Activated CD8-positive, alpha-beta T cell treated with anti-CD3 and anti-CD28 coated beads for 36 hours (primary cell): ENCODE measurements at regions not wholly inside any gene's neighbourhood (a gene's known extent, or its start where the extent isn't known, plus 50 kb on each side); places are given as distances from the start of the nearest gene placed in this dataset.

Experiments
- ATAC-seq: fragments of 200-7000 bp; cut with Tn5 transposase; one replicate; pipeline ENCODE4 v1.10.0; 2021; ENCODE audit warnings: mild to moderate bottlenecking, moderate library complexity
- CTCF ChIA-PET: fragments of 350-600 bp; sonication (Branson Sonifier 250); formaldehyde crosslinking; loops from one replicate; lab custom pipeline; 2021; ENCODE audit warnings: antibody characterized with exemption; lab: Charles Lee
- POLR2A ChIA-PET: fragments of 350-600 bp; sonication (Branson Sonifier 250); formaldehyde crosslinking; loops from one replicate; lab custom pipeline; 2021; ENCODE audit warnings: antibody characterized with exemption; lab: Charles Lee
- DNase-seq: peaks from one replicate; pipeline ENCODE4 v3.0.0-alpha.2; 2020
- H3K27ac Mint-ChIP-seq: one replicate; pipeline ENCODE4 v1.8.0; 2021; ENCODE audit warnings: mild to moderate bottlenecking, mixed read lengths
- H3K27me3 Mint-ChIP-seq: one replicate; pipeline ENCODE4 v1.8.0; 2021; ENCODE audit warnings: mixed read lengths
- H3K36me3 Mint-ChIP-seq: one replicate; pipeline ENCODE4 v1.8.0; 2021; ENCODE audit warnings: low read depth, mixed read lengths
- H3K4me1 Mint-ChIP-seq: one replicate; pipeline ENCODE4 v1.8.0; 2021; ENCODE audit warnings: low read depth, mixed read lengths
- H3K4me3 Mint-ChIP-seq: one replicate; pipeline ENCODE4 v1.8.0; 2021; ENCODE audit warnings: mild to moderate bottlenecking, moderate library complexity, mixed read lengths
- H3K9me3 Mint-ChIP-seq: one replicate; pipeline ENCODE4 v1.8.0; 2021; ENCODE audit warnings: mixed read lengths
- CTCF ChIP-seq: fragments of 200-600 bp; IDR thresholded peaks from one replicate; pipeline ENCODE4 v1.8.0; 2022; ENCODE audit warnings: antibody characterized with exemption, mild to moderate bottlenecking
- intact Hi-C: fragments of 100-400 bp; cut with micrococcal nuclease; formaldehyde crosslinking; loops from one replicate; pipeline ENCODE4 v1.10.0; 2022

- peaks cover 47% of the 10 kb centered on the region for H3K27me3 Mint-ChIP-seq
- peaks cover 31% of the 10 kb centered on the region for H3K4me1 Mint-ChIP-seq
- no peaks in the 10 kb centered on the region for H3K36me3 Mint-ChIP-seq
- H3K27ac Mint-ChIP-seq = no peak overlapping the region
- peaks cover 2% of the 10 kb centered on the region for H3K9me3 Mint-ChIP-seq
- H3K4me3 Mint-ChIP-seq = peak overlapping the region; percentile 4
- CTCF ChIA-PET = interaction anchor here (0.6 to 1.5 kb wide), 2 partner anchors 9 to 11 kb away, joined by 3 to 4 read pairs; no protein-coding TSS in a partner anchor
- TF ChIP-seq CTCF = no peak
- peak; percentile 62 for DNase-seq
- intact Hi-C loops = loop anchor here (10.0 kb wide), 2 partner anchors 167 to 513 kb away; partner anchors contain the start of genes DLX6 and SLC25A13
- POLR2A ChIA-PET = interaction anchor here (0.6 kb wide), 1 partner anchor 10 kb away, joined by 3 read pairs; no protein-coding TSS in a partner anchor
- peak; percentile 96 for ATAC-seq
Observed at GRCh38 chr7:96837593-96837992, 127.9 kb upstream of the SEM1 start.

- H3K27me3 Mint-ChIP-seq = peaks cover 54% of the 10 kb centered on the region
Observed at GRCh38 chr7:96838481-96838880, 128.8 kb upstream of the SEM1 start.

GRCh38 chr7:96855139-96855538, 145.5 kb upstream of the SEM1 start:
- ChIA-PET POLR2A (no interaction called here), CTCF (interaction anchor here (1.2 kb wide), 1 partner anchor 14 kb away, joined by 3 read pairs; no protein-coding TSS in a partner anchor)
- intact Hi-C loops = no loop called here
- Mint-ChIP-seq H3K9me3 (no peaks in the 10 kb centered on the region), H3K27me3 (peaks cover 18% of the 10 kb centered on the region), H3K4me1 (no peaks in the 10 kb centered on the region), H3K27ac (no peak overlapping the region), H3K4me3 (no peak overlapping the region), H3K36me3 (no peaks in the 10 kb centered on the region)
- ATAC-seq = no peak
- no peak for DNase-seq
- TF ChIP-seq CTCF = no peak

More at GRCh38 chr7:96838481-96838880, 128.8 kb upstream of the SEM1 start:
- ChIA-PET CTCF (interaction anchor here (1.6 kb wide), 1 partner anchor 14 kb away, joined by 3 read pairs; no protein-coding TSS in a partner anchor), POLR2A (no interaction called here)
- Mint-ChIP-seq H3K36me3 (no peaks in the 10 kb centered on the region), H3K27ac (no peak overlapping the region), H3K9me3 (peaks cover 2% of the 10 kb centered on the region), H3K4me3 (no peak overlapping the region), H3K4me1 (peaks cover 31% of the 10 kb centered on the region)
- DNase-seq (no peak), ATAC-seq (no peak)
- no peak for TF ChIP-seq CTCF
- intact Hi-C loops = loop anchor here (10.0 kb wide), 2 partner anchors 166 to 514 kb away; partner anchors contain the start of genes DLX6 and SLC25A13

GRCh38 chr7:96855691-96856090, 146.0 kb upstream of the SEM1 start:
- no peak for DNase-seq
- intact Hi-C loops = no loop called here
- H3K9me3 Mint-ChIP-seq = no peaks in the 10 kb centered on the region
- H3K27me3 Mint-ChIP-seq = peaks cover 20% of the 10 kb centered on the region
- no peaks in the 10 kb centered on the region for H3K36me3 Mint-ChIP-seq
- H3K27ac Mint-ChIP-seq = no peak overlapping the region
- H3K4me1 Mint-ChIP-seq = no peaks in the 10 kb centered on the region
- no peak overlapping the region for H3K4me3 Mint-ChIP-seq
- TF ChIP-seq CTCF = no peak
- no peak for ATAC-seq
- ChIA-PET CTCF (interaction anchor here (1.2 kb wide), 1 partner anchor 15 kb away, joined by 3 read pairs; no protein-coding TSS in a partner anchor), POLR2A (no interaction called here)

- peaks cover 18% of the 10 kb centered on the region for H3K27me3 Mint-ChIP-seq
- H3K4me1 Mint-ChIP-seq = no peaks in the 10 kb centered on the region
- CTCF ChIA-PET = no interaction called here
- POLR2A ChIA-PET = no interaction called here
- H3K4me3 Mint-ChIP-seq = no peak overlapping the region
- no peaks in the 10 kb centered on the region for H3K36me3 Mint-ChIP-seq
- H3K27ac Mint-ChIP-seq = no peak overlapping the region
- H3K9me3 Mint-ChIP-seq = peaks cover 4% of the 10 kb centered on the region
- intact Hi-C loops = no loop called here
- ATAC-seq (no peak), DNase-seq (no peak)
- no peak for TF ChIP-seq CTCF
Observed at GRCh38 chr7:96869538-96869937, 135.8 kb upstream of the DLX6 start.
